AG09319 (cell line): ENCODE measurements at regions not wholly inside any gene's neighbourhood (a gene's known extent, or its start where the extent isn't known, plus 50 kb on each side); places are given as distances from the start of the nearest gene placed in this dataset.
"Not testable (repeated sequence)": the region's sequence is repeated elsewhere in the genome, so short reads cannot be mapped to it uniquely, and the experiment has no call there.

ENCODE experiments used
- DNase-seq: peaks from one replicate; pipeline ENCODE4 v3.0.0-alpha.2; 2010; ENCODE audit warnings: low read depth; ENCODE audit errors: extremely low read depth
- CTCF ChIP-seq: IDR thresholded peaks from 2 replicates; pipeline ENCODE4 v1.5.1; 2011; ENCODE audit warnings: low read depth, mild to moderate bottlenecking, inconsistent platforms, low read length, moderate library complexity

GRCh38 chr6:92259171-92259570, 1160.2 kb downstream of the EPHA7 start:
- no peak for DNase-seq
- no peak for TF ChIP-seq CTCF

GRCh38 chr6:92243315-92243714, 1176.0 kb downstream of the EPHA7 start:
- no peak for TF ChIP-seq CTCF
- DNase-seq = no peak

- TF ChIP-seq CTCF = no peak
- no peak for DNase-seq
These were observed 1188.1 kb downstream of the EPHA7 start for GRCh38 chr6:92231171-92231701.

GRCh38 chr6:92219987-92220386, 1199.4 kb downstream of the EPHA7 start:
- DNase-seq = not testable (repeated sequence)

GRCh38 chr6:92216717-92217116, 1202.6 kb downstream of the EPHA7 start:
- no peak for TF ChIP-seq CTCF
- DNase-seq = no peak

GRCh38 chr6:92201618-92202017, 1217.7 kb downstream of the EPHA7 start:
- DNase-seq = no peak
- TF ChIP-seq CTCF = no peak

GRCh38 chr6:92196325-92196724, 1223.0 kb downstream of the EPHA7 start:
- no peak for TF ChIP-seq CTCF
- DNase-seq = no peak

- no peak for DNase-seq
- no peak for TF ChIP-seq CTCF
These were observed 1223.6 kb downstream of the EPHA7 start for GRCh38 chr6:92195796-92196195.
